ENCODE measurements at regions not wholly inside any gene's neighbourhood (a gene's known extent, or its start where the extent isn't known, plus 50 kb on each side); places are given as distances from the start of the nearest gene placed in this dataset.

DNA sequence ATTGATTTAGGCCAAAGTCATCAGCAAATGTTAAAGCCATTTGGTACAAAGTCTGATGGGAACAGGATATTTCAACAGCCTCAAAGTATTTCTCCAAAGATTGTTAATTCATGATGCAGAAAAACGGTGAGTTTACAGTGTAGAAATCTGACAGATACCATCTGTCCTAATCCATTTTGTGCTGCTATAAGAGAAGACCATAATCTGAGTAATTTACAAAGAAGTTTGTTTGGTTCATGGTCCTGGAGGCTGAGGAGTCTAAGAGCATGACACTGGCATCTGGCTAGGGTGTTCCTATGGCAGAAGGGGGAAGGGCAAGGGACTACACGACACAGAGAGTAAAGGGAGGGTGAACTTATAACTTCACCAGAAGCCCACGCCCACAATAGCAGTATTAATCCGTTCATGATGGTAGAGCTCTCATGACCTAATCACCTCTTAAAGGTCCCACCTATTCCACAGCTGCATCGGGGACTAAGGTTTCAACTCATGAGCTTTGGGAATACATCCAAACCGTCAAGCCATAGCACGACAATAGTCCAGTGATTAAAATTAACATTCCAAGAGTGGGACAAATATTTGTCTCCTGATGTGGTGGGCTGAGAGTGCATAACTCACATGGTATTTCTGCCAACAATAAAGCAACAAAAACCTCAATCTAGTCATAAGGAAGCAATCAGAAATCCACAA is 298.6 kb upstream of the AKR1E2 start:
- DNase-seq (ENCODE audit: low read depth) = no peak

DNA sequence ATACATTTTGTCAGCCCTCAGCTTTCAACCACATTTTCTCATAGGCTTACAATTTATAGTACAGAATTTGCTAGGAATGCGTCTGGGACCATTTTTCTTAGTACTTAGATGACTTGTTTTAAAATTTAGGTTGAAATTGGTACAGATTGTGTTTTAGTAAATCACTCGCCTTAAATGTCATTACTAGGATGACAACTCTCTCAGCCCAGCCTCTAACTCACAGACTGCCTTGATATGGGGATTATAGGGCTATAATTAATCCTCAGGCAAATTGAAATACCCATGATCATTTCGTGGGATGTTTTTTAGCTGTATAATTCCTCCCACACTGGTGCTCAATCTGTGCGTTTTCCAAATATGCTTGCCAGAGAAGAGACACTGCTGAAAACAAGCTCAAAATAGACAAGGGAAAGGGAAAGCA is 299.7 kb upstream of the AKR1E2 start:
- DNase-seq (ENCODE audit: low read depth) = no peak

DNA sequence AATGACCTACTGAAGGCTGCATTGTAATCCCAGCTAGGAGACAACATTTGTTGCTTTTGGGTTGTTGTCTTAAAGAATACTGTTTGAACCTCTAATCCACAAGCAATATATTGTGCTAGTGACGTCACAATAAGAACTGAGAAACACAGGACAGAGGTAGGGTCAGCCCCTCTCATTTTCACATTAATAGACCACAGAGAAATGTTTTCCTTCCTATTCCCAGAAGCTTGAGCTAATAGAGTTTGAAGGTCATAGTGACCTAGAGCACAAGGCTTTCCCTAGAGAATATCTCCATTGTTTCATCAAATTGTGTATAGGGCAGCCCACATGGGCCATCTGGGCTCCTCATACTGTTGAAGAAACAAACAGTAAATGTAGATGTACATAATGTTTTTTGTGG is 300.9 kb upstream of the AKR1E2 start:
- no peak for DNase-seq (ENCODE audit: low read depth)

DNA sequence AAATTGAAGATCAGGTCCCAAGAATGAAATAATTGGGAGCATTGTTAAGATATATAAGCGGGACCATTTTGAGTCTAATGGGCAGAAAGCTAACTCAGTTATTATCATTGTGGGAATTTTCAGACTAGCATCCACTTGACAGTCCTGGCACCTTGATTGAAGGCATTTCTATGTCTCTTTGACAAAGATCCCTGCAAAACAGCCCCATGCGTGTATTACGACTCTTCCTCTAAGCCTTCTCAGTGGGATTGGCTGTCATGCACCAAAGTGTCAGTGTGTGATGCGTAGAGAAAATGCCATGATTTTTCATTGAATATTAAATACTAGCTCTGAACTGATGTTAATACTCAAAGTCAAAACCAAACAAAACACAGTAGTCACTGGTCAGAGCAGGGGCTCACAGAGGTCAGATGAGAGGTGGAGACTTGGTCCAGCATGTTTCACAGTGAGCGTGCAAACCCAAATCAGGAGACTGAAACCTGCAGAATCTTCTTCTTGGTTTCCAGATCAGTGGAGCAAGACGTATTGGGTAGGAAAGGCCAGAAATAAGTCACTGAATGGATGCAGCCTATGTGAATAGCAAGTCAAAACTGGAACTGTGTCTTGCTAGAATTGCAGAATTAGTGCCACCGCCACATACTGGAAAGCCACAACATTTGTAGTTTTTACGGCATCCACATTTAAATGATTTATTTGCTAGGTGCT is 303.6 kb upstream of the AKR1E2 start:
- no peak for DNase-seq (ENCODE audit: low read depth)

DNA sequence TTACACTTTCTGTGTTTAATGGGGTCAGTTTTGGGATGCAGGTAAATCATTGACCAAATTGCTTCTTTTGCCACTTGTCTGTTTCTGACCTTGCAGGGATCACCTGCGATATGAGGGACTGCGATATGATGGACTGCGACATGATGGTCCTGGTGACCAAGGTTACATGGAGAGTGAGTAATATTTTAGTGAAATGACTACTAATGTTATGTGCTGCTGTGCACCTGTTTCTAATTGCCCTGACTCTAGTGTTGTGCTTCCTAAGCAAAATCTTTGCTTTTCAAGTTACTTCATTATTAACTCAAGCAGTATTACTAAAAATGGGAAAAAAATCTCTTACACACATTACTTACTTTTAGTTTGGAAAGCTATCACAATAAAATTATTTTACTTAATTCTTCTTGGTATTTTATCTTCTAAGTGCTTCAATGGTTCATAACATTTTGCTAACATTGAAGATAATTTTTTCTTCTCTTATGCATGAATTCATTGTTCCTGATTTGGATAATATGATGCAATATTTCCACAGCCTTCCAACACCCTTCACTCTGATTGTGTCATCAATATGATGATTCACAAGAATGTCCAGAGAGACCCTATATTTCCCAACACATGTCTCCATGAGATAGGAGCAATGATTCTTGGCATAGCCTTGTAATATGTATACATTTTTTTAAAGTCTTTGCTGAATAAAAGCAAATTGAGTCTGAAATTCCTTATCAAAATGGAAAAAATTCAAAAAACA is 306.2 kb upstream of the AKR1E2 start:
- DNase-seq (ENCODE audit: low read depth) = no peak

DNA sequence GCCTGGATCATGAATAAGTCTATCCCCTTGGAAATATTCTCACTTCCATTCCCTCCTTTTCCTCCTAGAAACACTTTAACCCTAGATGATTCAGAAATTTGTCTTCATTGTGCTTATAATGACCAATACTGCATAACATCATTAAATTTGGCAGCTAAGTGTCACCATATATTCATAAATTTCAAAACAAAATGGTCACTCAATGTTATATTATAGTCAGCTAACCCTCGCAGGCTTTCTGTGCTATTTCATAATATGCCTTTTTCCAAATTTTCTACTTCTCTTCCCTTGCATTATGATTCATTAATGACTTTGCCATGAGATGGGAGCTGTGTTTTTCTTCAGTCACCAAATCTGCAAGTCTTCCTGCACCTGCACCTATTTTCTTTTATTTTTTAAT is 308.3 kb upstream of the AKR1E2 start:
- no peak for DNase-seq (ENCODE audit: low read depth)

DNA sequence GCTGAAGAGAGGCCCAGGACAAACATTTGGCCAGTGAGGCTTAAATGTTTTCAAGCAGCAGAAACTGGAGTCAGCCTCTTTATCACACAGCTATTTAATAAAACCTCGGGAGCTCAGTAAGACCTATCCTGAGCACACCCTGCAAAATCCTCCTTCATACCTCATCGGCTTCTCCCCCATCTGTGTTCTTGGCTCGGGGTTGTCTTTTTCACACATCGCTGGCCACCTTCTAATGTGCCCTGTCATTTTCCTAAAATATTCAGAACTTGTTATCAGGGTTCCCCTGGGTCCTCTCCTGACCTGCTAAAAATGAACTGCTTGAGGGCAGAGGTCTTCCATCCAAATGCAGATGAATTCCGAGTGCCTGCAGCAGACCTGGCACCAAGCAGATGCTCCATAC is 310.3 kb upstream of the AKR1E2 start:
- DNase-seq (ENCODE audit: low read depth) = no peak

DNA sequence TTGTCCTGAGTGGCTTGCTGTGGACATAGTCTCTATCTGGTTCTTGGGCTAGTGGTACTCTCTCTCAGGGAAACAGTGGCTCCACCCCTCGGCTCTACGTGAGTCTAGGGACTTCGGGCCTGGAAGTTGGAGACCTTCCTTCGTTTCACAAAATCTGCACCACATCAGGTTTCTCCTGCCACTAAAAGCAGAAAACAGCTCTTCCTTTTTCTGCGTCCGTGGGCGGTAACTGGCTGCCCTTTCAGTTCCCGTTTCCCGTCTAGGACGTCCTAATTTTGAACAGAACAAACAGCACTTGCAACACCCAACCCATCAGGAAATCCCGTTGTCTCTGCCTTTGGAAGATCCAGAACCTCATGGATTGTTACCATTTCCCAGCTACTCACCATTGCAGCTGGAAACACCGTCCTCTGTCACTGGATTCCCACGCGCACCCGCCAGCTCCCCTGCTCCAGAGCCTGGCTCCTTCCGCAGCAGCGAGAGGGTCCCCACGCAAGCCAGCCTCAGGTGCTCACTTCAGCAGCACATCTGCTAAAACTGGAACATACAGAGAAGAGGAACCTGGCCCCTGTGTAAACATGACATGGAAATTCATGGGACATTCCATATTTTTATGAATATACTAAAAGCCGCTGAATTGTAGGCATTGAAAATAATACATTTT is 311.4 kb upstream of the AKR1E2 start:
- DNase-seq (ENCODE audit: low read depth) = no peak

DNA sequence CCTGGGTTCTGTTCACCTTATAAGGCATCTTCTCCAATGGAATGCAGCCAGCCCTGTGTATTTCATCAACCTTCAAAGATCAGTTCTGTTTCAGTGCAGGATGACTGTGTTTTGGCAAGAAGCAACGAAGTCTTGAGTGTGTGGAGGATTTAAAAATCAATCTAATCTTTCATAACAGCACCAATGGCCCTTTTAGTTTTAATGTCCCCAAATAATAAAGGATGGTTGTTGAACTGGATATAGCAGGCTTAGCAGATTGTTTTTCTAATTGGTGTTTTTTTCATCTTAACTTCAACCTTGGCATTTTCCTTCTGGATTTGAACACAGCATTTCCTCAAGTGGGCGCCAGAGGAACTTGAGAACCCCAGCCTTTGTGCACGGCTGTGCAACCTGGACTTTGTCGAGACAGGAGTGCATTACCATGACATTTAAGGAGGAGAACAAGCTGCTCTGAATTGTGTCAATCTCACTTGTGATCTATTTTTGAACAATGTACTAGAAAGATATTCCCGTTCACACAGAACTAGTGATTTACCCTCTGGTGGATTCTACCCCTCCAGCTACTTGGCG is 313.3 kb upstream of the AKR1E2 start:
- no peak for DNase-seq (ENCODE audit: low read depth)

DNA sequence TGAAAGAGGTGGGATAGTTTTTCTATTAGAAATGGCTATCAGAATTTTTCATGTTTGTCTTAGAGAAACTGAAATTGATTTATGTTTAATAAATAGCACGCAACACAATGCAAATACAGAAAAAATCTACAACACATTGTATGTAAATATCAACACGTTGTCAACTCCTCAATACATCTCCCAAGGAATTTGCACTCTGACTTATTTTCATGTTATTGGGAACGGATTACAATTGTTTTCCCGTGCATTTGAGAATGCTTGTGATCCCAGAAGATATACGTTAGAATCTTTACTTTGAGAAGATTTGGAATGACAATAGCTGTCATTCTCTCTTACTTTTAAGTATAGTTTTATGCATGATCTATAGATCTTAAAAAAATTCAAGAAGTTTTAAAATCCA is 313.8 kb upstream of the AKR1E2 start:
- no peak for DNase-seq (ENCODE audit: low read depth)

DNA sequence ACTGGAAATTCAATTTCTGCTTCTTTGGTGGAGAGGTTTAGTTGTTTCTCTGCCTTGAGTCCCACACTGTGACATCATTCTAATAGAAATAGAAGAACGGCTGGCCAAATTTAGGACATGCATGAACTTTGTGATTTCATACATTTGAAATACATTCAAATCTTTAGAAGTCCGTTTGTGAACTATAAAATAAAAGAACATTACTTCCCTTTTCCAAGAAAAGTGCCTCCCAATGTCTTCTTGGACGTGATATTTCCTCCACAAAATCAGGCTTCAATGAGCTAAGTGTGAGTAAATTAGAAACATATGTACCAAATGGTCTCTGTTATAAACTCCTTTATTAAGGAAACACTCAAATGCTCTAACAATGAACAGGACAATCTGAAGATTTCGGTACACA is 314.5 kb upstream of the AKR1E2 start:
- no peak for DNase-seq (ENCODE audit: low read depth)

DNA sequence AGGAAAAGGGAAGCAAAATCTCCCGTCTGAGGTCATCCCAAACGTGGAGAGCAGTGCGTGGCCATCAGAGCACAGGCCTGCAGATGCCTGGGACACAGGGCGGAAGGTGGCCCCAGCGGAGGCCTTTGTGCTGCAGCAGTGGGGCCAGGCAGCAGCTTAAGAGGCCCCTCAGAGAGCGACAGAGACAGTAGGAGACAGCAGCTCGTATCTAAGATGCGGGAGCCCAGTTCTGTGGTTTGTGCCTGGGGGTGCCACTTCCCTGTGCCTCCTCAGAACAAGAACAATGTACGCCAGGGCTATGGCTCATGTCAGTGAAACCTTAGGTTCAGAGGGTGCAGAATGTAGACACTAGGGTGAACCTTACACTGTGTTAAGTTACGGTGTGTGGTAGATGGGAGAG is 316.6 kb upstream of the AKR1E2 start:
- DNase-seq (ENCODE audit: low read depth) = no peak

DNA sequence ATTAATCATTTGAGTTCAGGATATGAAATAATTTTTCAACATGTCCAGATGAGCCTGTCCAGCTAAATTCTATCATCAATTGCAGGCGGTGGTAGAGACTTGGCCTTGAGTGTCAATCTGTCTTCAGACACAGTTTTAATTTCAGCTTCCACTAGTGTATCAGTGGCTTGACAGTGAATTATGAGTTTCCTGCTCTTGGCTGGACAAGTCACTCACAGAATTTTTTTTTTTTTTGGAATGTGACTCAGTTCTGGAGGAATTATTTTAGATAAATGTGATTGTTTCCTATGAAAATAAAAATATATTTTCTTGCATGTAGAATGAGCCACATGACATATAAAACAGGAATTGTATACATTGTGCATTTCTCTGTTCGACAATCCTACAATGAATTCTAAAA is 319.9 kb upstream of the AKR1E2 start:
- no peak for DNase-seq (ENCODE audit: low read depth)

DNA sequence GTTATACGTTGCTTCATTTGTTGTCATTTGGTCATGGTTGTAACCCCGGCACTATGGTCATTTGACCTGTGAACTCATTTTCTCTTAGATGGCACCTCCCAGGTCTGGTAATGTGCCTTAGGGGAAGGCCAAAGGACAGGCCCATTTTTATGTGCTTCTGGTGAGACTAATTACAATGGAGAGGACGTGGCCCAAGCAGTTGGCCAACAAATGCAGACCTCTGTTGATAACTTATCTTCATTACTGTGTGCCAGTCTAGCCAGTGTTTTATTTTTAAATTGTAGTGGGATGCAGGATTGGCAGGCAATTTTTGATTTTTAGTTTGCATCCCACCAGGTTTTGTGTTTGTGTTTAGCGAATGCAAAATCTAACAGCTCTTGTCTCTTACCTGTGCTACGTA is 321.5 kb upstream of the AKR1E2 start:
- no peak for DNase-seq (ENCODE audit: low read depth)

DNA sequence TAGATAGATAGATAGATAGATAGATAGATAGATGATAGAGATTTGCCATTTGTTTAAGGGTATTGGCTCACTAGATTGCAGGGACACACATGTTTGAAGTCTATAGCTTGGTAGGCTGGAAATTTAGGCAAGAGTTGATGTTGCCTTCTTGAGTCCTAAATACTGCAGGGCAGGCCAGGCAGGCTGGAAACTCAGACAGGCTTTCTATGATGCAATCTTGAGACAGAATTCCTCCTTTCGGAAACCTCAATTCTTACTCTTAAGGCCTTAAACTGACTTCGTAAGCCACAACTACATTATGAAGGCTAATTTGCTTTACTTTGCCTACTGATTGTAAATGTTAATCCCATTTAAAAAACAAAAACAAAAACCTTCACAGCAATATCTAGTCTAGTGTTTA is 322.9 kb upstream of the AKR1E2 start:
- no peak for DNase-seq (ENCODE audit: low read depth)

DNA sequence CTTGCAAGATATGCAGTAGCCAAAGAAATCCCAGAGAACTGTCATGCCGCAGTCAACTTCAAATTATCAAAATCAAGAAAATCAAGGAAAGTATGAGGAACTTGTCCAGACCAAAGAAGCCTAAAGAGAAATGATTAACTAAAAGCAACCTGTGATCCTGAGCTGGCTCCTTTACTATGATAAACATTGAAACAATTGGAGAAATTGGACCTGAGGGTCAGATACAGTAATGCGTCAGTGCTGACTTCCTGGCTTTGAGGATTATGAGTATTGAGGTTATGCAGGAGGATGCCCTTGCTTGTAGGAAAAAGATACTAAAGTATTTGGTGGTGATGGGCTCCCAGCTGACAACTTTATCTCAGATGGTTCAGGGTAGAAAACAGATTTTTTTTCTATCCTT is 324.7 kb upstream of the AKR1E2 start:
- no peak for DNase-seq (ENCODE audit: low read depth)

DNA sequence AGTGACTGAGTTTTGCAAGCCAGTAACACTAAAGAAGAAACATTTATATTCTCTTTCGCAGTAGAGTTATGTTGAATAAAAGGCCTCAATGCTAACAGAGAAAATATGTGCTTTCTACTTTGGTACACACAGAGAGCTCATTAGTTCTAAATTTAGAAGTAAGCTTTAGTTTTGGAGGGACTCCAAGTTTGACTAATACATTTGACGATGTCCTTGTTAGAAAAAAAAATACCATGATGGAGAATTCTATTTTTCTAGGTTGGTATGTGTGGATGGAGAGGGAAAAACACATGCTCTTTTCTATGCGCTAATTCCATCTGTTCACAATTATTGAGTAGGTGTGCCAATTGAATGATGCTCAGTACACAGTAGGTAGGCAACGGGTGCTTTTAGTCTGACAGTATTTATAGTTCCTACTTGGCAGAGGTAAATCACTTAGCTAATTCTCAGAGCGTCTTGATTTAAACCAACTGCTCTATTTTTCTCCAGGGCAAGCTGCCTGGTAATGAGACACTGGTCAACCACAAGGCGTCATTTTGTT is 327.2 kb upstream of the AKR1E2 start:
- no peak for DNase-seq (ENCODE audit: low read depth)

DNA sequence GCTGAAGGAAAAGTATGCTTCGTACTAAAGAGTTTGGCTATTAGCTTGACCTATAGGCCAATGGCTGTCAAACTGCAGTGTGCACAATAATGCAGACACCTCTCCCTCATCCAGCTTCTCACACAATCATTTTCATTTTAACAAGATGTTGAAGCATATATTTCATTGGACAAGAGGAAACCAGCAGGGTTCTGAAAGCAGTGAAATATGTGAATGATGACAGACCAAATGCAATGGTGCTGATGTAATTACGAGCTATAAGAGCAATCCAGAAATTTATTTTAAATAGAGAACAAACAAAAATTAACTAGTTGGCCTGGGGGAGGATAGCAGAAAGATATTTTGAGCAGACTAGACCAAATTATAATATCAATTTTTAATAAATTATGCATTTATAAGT is 331.5 kb upstream of the AKR1E2 start:
- no peak for DNase-seq (ENCODE audit: low read depth)

DNA sequence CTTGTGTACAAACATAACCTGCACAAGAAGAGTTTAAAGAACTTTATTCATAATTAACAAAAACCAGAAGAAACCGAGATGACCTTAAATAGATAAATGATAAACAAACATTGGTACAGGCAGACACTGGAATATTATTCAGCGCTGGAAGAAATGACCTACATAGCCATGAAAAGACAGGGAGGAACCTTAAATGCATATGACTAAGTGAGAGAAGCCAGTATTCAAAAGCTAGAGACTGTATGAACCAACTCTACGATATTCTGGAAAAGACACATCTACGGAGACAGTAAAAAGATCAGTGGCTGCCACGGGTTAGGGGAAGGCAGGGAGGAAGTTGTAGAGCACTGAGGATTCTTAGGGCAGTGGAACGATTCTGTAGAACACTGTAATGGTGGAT is 333.8 kb upstream of the AKR1E2 start:
- no peak for DNase-seq (ENCODE audit: low read depth)

DNA sequence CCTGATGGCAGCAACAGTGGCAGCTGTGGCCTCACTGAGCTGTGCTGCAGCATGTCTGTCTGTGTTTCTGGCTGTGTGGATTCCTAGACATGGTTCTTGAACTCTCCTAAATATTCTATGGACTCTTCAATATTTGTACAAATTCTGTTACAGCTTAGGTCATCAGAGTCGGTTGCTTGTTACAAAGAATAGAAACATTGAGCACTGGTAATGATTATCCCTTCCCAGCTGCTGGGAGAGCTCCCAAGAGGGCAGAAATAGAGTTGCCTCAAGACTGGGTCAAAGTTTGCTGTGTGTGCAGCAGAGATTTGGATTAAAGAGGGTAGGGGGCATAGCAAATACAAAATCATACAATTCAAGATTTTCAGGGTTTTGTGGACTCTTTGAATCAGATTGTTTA is 337.1 kb upstream of the AKR1E2 start:
- DNase-seq (ENCODE audit: low read depth) = no peak

DNA sequence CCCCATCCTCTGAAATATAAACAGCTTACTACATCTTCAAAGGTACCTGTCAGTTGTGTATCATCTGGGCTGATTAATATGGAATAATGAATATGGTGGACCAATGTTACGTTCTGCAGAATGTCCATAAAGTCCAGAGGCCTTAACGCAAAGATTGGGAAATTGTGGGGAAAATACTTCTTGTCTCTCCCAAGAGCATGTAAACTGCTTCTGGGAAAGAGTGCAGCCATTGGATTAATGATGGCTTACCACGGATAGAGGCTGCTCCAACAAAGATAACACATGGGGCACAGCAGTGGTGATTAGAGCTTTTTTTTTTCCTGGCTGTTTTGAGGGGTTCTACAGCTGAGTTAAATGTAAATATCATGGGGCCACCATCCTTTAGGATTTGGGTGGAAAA is 340.4 kb upstream of the AKR1E2 start:
- no peak for DNase-seq (ENCODE audit: low read depth)

DNA sequence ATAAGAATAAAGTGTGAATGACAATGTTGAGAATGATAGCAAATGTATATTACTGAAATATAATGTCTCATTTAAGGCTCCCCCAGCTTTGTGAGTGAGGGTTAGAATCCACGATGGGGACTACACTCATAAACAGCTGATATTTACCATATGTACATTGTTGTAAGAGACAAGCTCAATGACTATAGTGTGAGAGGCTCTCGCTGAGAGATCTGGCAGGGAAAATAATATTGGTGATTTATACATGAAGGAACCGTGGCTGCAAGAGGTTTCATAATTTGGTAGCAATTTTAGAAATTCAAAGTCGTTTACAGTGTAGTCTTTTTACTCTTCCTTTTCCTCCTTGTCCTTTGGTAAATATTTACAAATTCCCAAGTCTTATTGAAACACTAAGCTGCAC is 342.2 kb upstream of the AKR1E2 start:
- DNase-seq (ENCODE audit: low read depth) = no peak

All from T-helper 22 cell (primary cell).